ENCODE measurements at regions not wholly inside any gene's neighbourhood (a gene's known extent, or its start where the extent isn't known, plus 50 kb on each side); places are given as distances from the start of the nearest gene placed in this dataset.

GRCh38 chr9:129234491-129234890 is 56.4 kb upstream of the IER5L start:
- ChIA-PET POLR2A (no interaction called here), CTCF (no interaction called here), RAD21 (ENCODE audit: low non-redundant PET in 1 of 2, low total read pairs in 2 of 2, uncharacterized antibody in 2 of 2, unreplicated experiment in 2 of 2) (no interaction called here)
- Histone ChIP-seq H3K36me3 (ENCODE audit: control insufficient read depth in 1 of 2, insufficient read depth in 2 of 2, low read length in 2 of 2) (no peaks in the 10 kb centered on the region), H3K9me2 (ENCODE audit: insufficient read depth) (no peaks in the 10 kb centered on the region), H3K4me2 (ENCODE audit: low read length) (no peak overlapping the region), H3K27ac (ENCODE audit: low read depth, low read length) (no peak overlapping the region), H3K9me3 (ENCODE audit: control insufficient read depth in 1 of 2, insufficient read depth in 1 of 2, low read depth in 1 of 2, low read length in 2 of 2) (no peaks in the 10 kb centered on the region), H4K20me1 (ENCODE audit: insufficient read depth) (no peaks in the 10 kb centered on the region), H3K9ac (ENCODE audit: low read length) (no peak overlapping the region), H3K4me3 (replicated peaks in 1 of 2; ENCODE audit: low read depth in 1 of 2, low read length in 2 of 2) (no peak overlapping the region), H3K79me2 (ENCODE audit: insufficient read depth, low read length) (no peaks in the 10 kb centered on the region), H2AFZ (ENCODE audit: low read depth, low read length, poor library complexity, severe bottlenecking) (no peak overlapping the region), H3K27me3 (ENCODE audit: insufficient read depth, low read length) (no peaks in the 10 kb centered on the region), H3K4me1 (ENCODE audit: control insufficient read depth in 1 of 2, insufficient read depth in 2 of 2, low read length in 2 of 2) (peaks cover 8 to 21% of the 10 kb centered on the region in 2 experiments)
- ATAC-seq (no peak), DNase-seq (ENCODE audit: low read depth, low spot score) (no peak)
- BruUV-seq (replicated peaks) = no TSS peak
- intact Hi-C loops (cut with micrococcal nuclease) = no loop called here
- TF ChIP-seq POLR2A (IDR thresholded peaks at IDR 0.05; ENCODE audit: borderline replicate concordance, extremely low read depth, insufficient read depth, insufficient read length) (no peak), REST (IDR thresholded peaks at IDR 0.05; ENCODE audit: low read depth) (no peak), SRF (IDR thresholded peaks at IDR 0.05; ENCODE audit: low read depth) (no peak), EGR1 (IDR thresholded peaks at IDR 0.05; ENCODE audit: low read depth) (no peak), ZNF274 (IDR thresholded peaks at IDR 0.05; ENCODE audit: low read depth, low read length) (no peak), MAX (IDR thresholded peaks at IDR 0.05) (no peak), ATF3 (IDR thresholded peaks at IDR 0.05) (no peak), CTCF (IDR thresholded peaks at IDR 0.05 in 2 of 3, conservative IDR thresholded peaks at IDR 0.05 in 1 of 3; ENCODE audit: borderline replicate concordance in 1 of 3, insufficient read depth in 1 of 3, low read depth in 2 of 3, low read length in 2 of 3) (no peak), CEBPB (IDR thresholded peaks at IDR 0.05; ENCODE audit: low read depth) (no peak), CBX3 (IDR thresholded peaks at IDR 0.05; ENCODE audit: low read depth) (no peak), TCF7L2 (IDR thresholded peaks at IDR 0.05; ENCODE audit: borderline replicate concordance, extremely low read depth, insufficient read depth, insufficient read length) (no peak), ELF1 (IDR thresholded peaks at IDR 0.05; ENCODE audit: borderline replicate concordance, low read depth) (no peak)
